COLO829 (cell line): ENCODE measurements at regions not wholly inside any gene's neighbourhood (a gene's known extent, or its start where the extent isn't known, plus 50 kb on each side); places are given as distances from the start of the nearest gene placed in this dataset.

Source experiments
- DNase-seq: peaks from one replicate; pipeline ENCODE4 v3.0.0; 2012; ENCODE audit warnings: low spot score

- DNase-seq = no peak
These were observed 440.7 kb upstream of the AKR1E2 start for GRCh38 chr10:4385231-4385870.

DNA sequence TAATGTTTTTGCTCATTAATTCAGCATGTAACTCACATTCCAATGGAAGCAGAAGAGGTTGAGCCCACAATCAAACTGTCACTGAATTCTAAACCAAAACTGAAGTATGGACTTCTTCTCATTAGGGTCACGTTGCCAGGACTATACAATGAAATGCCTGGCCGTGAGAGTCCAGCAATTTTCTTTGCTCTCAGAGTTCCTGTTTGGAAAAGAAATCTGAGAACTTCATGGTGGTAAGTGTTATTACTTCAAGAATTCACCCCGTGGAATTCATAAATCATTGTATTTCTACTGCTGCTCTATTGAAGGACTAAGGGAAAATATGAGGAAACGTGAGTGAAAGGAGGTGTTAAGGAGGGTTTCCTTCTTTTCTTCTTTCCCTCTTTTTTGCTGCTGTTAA, 441.8 kb upstream of the AKR1E2 start:
- no peak for DNase-seq

GRCh38 chr10:4383651-4384098, 442.3 kb upstream of the AKR1E2 start:
- DNase-seq = no peak

- no peak for DNase-seq
These were observed 443.2 kb upstream of the AKR1E2 start for GRCh38 chr10:4382811-4383210.

DNA sequence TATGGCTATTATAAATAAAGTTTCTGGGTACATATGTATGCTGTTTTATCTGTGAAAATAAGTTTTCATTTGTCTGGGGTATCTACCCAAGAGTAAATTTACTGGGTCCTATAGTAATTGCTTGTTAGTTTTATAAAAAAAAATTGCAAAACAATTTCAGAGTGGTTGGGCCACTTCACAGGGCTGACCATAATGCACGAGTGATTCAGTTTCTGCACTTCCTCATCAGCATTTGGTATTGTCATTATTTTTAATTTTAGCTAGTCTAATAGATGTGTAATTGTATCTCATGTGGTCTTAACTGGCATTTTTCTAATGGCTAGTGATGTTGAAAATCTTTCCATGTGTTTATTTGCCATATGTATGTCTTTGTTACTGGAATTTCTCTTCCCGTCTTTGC, 452.4 kb upstream of the AKR1E2 start:
- no peak for DNase-seq

- no peak for DNase-seq
These were observed 452.9 kb upstream of the AKR1E2 start for GRCh38 chr10:4373098-4373497.

DNA sequence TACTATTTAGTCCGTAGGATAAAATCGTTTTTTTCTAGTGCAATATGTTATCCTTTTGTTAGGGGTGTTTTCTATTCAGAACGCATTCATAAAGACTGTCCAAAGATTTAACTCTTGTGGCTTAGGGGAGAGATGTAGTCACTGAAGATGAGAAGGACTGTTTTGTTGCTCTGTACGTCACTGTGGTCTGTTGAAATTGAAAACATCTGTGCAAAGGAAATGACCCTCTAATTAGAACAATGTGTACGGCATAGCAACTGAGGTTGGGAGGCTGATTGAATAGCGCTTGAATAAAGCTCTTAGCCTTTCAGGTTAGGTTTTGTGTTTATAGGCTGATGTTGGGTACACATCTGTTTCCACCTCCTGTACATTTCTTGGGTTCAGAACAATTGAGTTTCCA, 453.4 kb upstream of the AKR1E2 start:
- DNase-seq = no peak

DNA sequence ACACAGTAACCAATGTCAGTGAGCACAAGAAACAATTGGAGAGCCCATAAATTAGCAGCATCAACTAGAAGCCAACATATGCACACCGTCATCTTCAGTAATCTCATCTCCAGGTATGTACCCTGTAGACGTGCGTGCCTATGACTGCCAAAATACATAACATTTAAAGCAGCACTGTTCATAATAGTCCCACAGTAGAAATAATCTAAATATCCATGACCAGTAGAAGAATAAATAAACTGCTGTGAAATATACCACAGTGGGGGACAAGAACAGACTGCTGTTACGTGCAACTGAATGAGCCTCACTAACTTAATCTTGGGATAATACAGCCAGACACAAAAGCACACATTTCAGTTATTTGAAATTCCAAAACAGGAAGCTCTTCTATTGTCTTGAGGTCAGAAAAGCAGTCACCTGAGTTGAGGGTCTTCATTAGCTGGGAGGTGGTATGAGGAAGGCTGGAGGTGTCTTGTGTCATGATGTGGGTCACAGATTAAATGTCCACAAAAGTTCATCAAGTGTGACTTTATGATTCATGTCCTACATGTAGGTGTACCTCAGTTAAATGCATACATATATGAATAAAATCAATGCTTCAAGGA, 454.2 kb upstream of the AKR1E2 start:
- DNase-seq = no peak

- DNase-seq = no peak
These were observed 455.6 kb upstream of the AKR1E2 start for GRCh38 chr10:4370376-4370775.

DNA sequence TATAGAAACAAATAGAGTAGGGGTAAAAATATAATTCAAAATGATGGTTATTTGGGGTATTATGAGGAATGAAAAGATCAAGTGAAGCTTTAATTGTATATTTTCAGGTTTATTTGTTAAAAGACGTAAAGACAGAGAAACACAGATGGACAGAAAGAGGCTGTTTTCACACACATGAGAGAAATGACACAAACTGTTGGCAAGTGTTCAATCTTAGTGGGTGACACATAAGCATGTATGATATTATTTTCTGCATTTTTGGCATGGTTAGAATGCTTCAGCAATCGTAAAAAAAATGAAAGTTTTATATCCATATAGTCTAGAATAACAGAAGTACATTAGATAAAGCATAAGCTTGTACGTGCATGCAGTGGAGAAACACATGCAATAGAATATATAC, 464.4 kb upstream of the AKR1E2 start:
- no peak for DNase-seq

DNA sequence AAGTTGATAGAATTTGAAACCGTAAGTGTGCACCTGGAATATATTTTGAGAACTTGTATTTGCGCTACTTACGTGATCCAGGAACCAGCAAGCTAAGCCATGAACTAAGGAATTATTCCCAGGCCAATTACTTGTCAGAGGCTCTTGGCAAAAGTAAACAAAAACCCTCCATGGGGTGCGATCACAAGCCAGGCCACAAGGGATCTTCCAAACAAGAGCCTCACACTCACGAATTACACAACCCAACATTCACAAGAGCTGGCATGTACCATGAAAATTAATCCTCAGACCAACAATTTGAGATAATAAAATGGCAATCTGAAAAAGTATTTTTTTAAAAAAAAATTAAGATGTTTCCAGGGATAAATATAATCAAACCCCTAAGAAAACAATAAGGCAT, 467.0 kb upstream of the AKR1E2 start:
- no peak for DNase-seq

- DNase-seq = no peak
These were observed 468.1 kb upstream of the AKR1E2 start for GRCh38 chr10:4357911-4358310.

- no peak for DNase-seq
These were observed 470.7 kb upstream of the AKR1E2 start for GRCh38 chr10:4355350-4355749.

GRCh38 chr10:4354382-4354812, 471.6 kb upstream of the AKR1E2 start:
- DNase-seq = no peak

DNA sequence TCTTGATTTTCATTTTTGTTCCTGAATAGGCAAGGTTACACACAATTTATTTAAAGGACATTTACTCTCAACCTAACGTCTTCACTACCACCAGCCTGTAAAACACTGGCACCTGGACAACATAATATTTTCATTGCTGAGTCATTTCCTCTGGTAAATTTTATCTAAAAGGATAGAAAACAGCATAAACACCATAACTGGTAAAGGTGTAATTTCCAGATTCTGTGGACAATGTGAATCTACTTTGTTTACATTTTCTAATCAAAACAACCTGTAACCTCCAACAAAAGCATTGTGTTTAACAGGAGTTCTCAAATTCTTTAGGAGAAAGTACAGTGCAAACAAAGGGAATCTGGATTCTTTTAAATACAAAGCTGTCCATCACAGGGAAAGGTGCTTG, 472.0 kb upstream of the AKR1E2 start:
- no peak for DNase-seq

DNA sequence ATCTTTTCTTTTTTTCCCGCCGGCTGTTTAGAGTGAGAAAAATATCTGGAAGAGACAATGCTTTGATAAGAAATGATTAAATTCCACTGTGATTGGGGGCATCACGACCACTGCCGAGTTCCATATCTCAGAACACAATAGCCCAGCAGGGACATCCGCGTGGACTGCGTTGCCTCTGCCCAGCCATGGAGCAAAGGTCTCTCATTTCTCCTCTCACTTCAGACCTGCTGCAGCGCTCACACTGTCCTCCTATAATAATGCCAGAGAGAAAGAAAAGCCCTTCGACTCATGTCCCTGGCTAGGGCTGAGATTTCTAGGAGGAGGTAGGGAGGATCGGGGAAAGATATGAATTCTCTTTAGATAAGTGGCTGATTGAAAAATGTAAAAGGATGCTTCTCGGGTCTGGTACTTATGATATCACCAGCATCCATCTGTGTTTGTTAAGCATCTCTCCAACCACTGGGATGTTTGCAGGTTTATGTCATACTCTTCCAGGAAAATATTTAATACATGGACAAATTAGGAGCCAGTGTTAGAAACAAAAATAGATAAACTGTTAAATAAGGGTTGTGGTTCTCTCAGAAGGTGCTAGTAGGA, 472.9 kb upstream of the AKR1E2 start:
- DNase-seq = no peak

GRCh38 chr10:4352414-4352961, 473.5 kb upstream of the AKR1E2 start:
- no peak for DNase-seq

GRCh38 chr10:4351723-4352413, 474.1 kb upstream of the AKR1E2 start:
- DNase-seq = no peak

- no peak for DNase-seq
These were observed 478.6 kb upstream of the AKR1E2 start for GRCh38 chr10:4347397-4347796.

DNA sequence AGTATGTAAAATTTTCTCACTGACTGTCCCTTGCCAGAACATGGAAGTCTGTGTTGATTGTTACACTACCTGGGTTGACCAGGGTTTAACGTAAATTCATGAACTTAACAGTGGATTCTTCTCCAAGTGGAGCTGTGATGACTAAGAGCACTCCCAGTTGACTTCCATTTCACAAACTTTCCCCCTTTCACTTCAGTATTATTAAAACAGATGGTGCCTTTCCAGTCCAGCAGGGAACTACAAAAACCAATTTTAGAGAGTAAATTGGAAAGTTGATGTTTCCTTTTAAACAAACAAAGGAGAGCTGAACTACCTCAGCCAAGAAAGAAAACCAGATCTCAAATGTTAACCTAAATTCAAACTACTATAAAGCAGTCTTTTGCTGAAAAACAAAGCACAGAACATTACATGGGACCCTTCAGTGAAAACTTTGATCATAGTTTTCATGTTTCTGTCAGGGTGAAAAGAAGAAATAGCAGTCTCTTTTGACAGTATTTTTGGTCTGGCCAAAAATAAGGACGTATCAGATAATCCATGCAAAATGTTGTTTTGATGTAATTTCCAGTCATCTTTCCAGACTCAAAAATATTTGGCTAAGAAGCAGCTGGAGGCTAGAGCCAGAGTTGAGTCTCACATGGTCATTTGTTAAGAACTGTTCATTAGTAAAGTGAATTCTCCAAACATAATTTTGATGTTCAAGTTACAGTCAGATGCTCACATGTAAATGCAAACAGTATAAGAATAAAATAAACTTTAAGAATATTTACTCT, 479.9 kb upstream of the AKR1E2 start:
- no peak for DNase-seq

DNA sequence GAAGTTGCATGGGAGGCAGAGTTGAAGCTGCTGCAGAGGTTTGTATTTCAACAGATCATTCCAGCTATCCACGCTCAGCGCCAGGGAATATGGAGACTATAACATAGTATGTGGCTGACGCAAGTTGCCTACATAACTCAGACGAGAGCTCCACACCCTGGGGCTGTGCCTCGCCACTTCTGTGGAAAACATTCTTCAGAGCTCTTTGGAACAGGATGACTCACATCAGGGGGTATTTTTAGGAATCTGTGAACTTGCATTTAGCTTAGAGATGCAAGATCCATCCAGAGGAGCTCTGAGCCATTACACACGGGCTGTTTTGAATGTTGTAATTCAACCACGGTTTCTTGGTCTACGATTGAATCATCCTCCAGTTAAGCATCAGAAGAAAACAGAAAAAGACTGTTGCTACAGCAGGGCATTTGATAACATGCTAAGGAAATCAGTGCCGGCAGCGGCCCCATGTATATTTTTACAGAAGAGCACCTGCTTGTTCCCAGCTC, 481.5 kb upstream of the AKR1E2 start:
- peak; percentile 61 for DNase-seq

GRCh38 chr10:4343873-4344272, 482.1 kb upstream of the AKR1E2 start:
- no peak for DNase-seq
